Posterior cingulate gyrus (tissue), 11 donors: ENCODE measurements at regions not wholly inside any gene's neighbourhood (a gene's known extent, or its start where the extent isn't known, plus 50 kb on each side); places are given as distances from the start of the nearest gene placed in this dataset.
"Not testable (repeated sequence)": the region's sequence is repeated elsewhere in the genome, so short reads cannot be mapped to it uniquely, and the experiment has no call there.

Experiments used
- DNase-seq, 10 donors: peaks; one replicate each; pipeline versions ENCODE4 v3.0.0 to v3.0.0-alpha.2; 2020 to 2021; ENCODE audit warnings: mixed read lengths in 3 of 10
- intact Hi-C: fragments of 100-400 bp; cut with DNase I; formaldehyde crosslinking; loops from one replicate; pipeline ENCODE4 v1.15.1; 2023

DNA sequence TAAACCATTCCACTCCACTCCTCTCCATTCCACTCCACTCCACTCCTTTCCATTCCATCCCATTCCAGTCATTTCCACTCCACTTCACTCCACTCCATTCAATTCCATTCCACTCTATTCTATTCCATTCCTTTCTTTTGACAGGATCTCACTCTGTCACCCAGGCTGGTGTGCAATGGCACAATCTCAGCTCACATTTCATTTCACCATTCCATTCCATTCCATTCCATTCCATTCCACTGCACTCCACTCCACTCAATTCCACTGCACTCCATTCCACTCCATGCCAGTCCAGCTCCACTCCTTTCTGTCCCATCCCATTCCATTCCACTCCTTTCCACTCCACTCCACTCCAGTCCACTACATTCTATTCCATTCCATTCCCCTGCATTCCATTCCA lies 638.6 kb downstream of the TP53TG3F start:
- intact Hi-C loops = not testable (repeated sequence)

DNA sequence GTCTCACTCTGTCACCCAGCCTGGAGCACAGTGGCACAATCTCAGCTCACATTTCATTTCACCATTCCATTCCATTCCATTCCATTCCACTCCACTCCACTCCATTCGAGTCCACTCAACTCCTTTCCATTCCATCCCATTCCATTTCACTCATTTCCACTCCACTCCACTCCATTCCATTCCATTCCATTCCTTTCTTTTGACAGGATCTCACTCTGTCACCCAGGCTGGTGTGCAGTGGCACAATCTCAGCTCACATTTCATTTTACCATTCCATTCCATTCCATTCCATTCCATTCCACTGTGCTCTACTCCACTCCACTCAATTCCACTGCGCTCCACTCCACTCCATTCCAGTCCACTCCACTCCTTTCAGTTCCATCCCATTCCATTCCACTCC lies 639.6 kb downstream of the TP53TG3F start:
- DNase-seq = peak in 1 of 10 donors; percentile 25
- intact Hi-C loops = not testable (repeated sequence)

More for the DNA sequence above, 638.6 kb downstream of the TP53TG3F start:
- DNase-seq = not testable (repeated sequence)
